ENCODE measurements at regions not wholly inside any gene's neighbourhood (a gene's known extent, or its start where the extent isn't known, plus 50 kb on each side); places are given as distances from the start of the nearest gene placed in this dataset.

DNA sequence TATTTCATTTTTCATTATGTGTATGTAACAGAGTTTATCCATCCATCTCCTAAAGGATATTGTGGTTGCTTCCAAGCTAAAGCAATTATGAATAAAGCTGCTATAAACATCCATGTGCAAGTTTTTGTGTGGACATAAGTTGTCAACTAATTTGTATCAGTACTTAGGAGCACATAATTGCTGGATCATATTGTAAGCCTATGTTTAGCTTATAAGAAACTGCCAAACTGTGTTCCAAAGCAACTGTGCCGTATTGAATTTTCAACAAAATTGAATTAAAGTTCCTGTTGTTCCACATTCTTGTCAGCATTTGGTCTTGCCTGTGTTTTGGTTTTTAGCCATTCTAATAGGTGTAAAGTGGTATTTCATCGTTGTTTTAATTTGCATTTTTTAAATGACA, 416.9 kb downstream of the SLC6A15 start:
- DNase-seq: no peak
- no peak overlapping the region for H3K4me3 ChIP-seq (ENCODE audit: low read depth, low read length)
- H3K27me3 ChIP-seq (replicated peaks): no peaks in the 10 kb centered on the region
- TF ChIP-seq, protein P1, sequence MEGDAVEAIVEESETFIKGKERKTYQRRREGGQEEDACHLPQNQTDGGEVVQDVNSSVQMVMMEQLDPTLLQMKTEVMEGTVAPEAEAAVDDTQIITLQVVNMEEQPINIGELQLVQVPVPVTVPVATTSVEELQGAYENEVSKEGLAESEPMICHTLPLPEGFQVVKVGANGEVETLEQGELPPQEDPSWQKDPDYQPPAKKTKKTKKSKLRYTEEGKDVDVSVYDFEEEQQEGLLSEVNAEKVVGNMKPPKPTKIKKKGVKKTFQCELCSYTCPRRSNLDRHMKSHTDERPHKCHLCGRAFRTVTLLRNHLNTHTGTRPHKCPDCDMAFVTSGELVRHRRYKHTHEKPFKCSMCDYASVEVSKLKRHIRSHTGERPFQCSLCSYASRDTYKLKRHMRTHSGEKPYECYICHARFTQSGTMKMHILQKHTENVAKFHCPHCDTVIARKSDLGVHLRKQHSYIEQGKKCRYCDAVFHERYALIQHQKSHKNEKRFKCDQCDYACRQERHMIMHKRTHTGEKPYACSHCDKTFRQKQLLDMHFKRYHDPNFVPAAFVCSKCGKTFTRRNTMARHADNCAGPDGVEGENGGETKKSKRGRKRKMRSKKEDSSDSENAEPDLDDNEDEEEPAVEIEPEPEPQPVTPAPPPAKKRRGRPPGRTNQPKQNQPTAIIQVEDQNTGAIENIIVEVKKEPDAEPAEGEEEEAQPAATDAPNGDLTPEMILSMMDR (IDR thresholded peaks at IDR 0.05; ENCODE audit: low read depth, low read length, missing control alignments): no peak
- no peaks in the 10 kb centered on the region for H3K36me3 ChIP-seq (replicated peaks)
- no peak overlapping the region for H3K27ac ChIP-seq
- in situ Hi-C loops (cut with HindIII; ENCODE audit: low pct_ligation_motif_present, low sequenced_read_pairs): no loop called here

DNA sequence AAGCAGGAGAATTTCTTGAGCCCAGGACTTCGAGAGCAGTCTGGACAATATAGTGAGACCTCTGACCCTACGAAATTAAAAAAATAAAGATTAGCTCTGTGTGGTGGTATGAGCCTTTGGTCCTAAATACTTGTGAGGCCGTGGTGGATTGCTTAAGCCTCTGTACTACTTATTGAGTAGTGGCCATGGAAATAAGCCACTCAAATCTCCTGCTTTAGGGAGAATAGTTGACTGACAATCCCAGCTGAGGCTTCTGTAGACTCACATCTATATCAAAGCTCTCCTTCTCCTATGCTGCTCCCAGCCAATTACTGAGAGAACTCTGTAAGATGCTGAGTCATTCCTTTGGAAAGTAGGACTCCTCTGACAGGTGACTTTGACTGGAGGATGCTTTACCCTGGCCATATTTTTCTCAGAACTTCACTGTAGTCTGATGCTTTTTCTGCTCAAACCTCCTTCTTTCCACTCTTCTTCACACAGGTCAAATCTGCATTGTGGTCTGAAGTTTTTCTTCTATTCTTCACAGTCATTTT, 420.2 kb downstream of the SLC6A15 start:
- in situ Hi-C loops (cut with HindIII; ENCODE audit: low pct_ligation_motif_present, low sequenced_read_pairs): no loop called here
- Histone ChIP-seq H3K27me3 (replicated peaks) (no peaks in the 10 kb centered on the region), H3K36me3 (replicated peaks) (no peaks in the 10 kb centered on the region), H3K27ac (no peak overlapping the region), H3K4me3 (ENCODE audit: low read depth, low read length) (no peak overlapping the region)
- TF ChIP-seq, protein P1 (IDR thresholded peaks at IDR 0.05; ENCODE audit: low read depth, low read length, missing control alignments): no peak
- DNase-seq: no peak

DNA sequence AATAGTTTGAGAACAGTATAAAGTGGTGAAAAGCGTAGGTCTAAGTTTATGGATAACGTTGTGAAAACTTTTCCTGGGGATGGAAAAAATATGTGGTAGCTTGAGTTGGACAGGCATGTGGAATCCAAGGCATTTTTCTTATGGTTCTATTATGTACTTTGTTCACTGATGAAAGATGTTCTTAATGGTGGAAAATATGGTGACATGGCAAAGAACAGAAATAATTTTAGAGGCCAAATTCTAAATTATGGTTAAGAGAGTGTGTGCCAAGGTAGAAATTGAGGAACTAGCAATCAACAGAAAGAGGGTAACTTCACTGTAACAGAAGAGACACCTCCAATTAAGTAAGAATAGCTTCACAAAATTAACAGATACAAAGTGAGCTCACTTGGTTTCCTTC, 427.8 kb downstream of the SLC6A15 start:
- H3K27me3 ChIP-seq (replicated peaks): no peaks in the 10 kb centered on the region
- DNase-seq: no peak
- H3K4me3 ChIP-seq (ENCODE audit: low read depth, low read length): no peak overlapping the region
- H3K36me3 ChIP-seq (replicated peaks): no peaks in the 10 kb centered on the region
- TF ChIP-seq, protein P1 (IDR thresholded peaks at IDR 0.05; ENCODE audit: low read depth, low read length, missing control alignments): no peak
- H3K27ac ChIP-seq: no peak overlapping the region
- in situ Hi-C loops (cut with HindIII; ENCODE audit: low pct_ligation_motif_present, low sequenced_read_pairs): no loop called here

DNA sequence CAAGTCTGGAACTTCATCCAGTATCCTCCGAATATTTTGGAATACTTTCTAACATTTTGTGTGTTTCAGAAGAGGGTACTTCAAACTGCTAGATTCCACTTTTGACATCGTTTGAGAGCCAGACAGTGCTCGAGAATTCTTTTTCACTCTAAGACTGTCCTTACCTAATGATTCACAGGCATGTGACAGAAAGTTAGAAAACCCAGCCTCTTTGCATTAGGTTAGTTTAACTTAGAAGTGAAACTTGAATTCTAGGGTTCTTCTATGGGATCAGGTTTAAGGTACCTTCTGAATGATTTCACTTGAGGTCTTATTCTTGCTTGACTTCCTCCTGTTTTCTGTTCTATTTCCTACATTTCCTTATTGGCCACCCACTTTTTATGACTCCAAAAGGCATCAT, 431.8 kb downstream of the SLC6A15 start:
- in situ Hi-C loops (cut with HindIII; ENCODE audit: low pct_ligation_motif_present, low sequenced_read_pairs): no loop called here
- Histone ChIP-seq H3K27me3 (replicated peaks) (no peaks in the 10 kb centered on the region), H3K27ac (no peak overlapping the region), H3K4me3 (ENCODE audit: low read depth, low read length) (no peak overlapping the region), H3K36me3 (replicated peaks) (no peaks in the 10 kb centered on the region)
- TF ChIP-seq, protein P1 (IDR thresholded peaks at IDR 0.05; ENCODE audit: low read depth, low read length, missing control alignments): no peak
- no peak for DNase-seq

DNA sequence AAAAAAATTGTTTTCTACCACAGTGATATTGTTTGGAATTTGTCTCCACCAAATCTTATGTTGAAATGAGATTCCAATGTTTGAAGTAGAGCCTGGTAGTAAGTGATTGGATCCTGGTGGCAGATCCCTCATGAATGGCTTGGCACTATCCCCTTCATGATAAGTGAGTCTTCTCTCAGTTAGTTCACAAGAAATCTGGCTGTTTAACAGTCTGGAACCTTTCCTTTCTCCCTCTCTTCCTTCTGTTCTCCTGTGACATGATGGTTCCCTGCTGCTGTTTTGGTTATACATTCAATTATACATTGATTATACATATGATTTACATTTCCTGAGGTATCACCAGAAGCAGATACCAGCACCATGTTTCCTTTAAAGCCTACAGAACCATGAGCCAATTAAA, 442.2 kb downstream of the SLC6A15 start:
- no peak overlapping the region for H3K27ac ChIP-seq
- in situ Hi-C loops (cut with HindIII; ENCODE audit: low pct_ligation_motif_present, low sequenced_read_pairs): no loop called here
- no peaks in the 10 kb centered on the region for H3K36me3 ChIP-seq (replicated peaks)
- TF ChIP-seq, protein P1 (IDR thresholded peaks at IDR 0.05; ENCODE audit: low read depth, low read length, missing control alignments): no peak
- no peaks in the 10 kb centered on the region for H3K27me3 ChIP-seq (replicated peaks)
- no peak for DNase-seq
- no peak overlapping the region for H3K4me3 ChIP-seq (ENCODE audit: low read depth, low read length)

DNA sequence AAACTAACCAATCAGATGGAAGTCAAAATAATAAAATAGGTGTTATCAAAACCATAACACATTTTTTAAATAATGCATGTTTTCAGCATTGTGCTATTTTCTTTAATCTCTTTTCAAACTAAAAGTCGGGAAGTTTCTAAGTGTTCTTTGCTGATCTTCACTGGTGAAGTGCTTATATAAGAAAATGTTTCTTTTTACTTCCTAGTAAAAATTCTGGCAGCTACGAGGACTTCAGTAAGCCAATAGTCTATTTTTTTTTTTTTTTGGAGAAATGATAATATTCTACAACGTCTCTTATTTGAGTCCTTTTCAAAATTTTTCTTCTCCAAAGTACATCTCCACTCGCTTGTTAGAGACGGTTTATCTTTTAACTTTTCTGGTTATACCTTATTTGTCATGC, 448.0 kb downstream of the SLC6A15 start:
- H3K36me3 ChIP-seq (replicated peaks): no peaks in the 10 kb centered on the region
- no peak overlapping the region for H3K4me3 ChIP-seq (ENCODE audit: low read depth, low read length)
- no peaks in the 10 kb centered on the region for H3K27me3 ChIP-seq (replicated peaks)
- no peak for DNase-seq
- in situ Hi-C loops (cut with HindIII; ENCODE audit: low pct_ligation_motif_present, low sequenced_read_pairs): no loop called here
- TF ChIP-seq, protein P1 (IDR thresholded peaks at IDR 0.05; ENCODE audit: low read depth, low read length, missing control alignments): no peak
- no peak overlapping the region for H3K27ac ChIP-seq
